Endothelial cell (in vitro differentiated cells): ENCODE measurements at regions not wholly inside any gene's neighbourhood (a gene's known extent, or its start where the extent isn't known, plus 50 kb on each side); places are given as distances from the start of the nearest gene placed in this dataset.

Experiments used
- DNase-seq: peaks from one replicate; pipeline ENCODE4 v3.0.0; 2021; ENCODE audit warnings: low spot score
- H3K27ac Mint-ChIP-seq: one replicate; pipeline ENCODE4 v1.8.0; 2021; ENCODE audit warnings: mixed read lengths, inconsistent platforms; ENCODE audit not compliant: unreplicated experiment
- H3K27me3 Mint-ChIP-seq: one replicate; pipeline ENCODE4 v1.8.0; 2021; ENCODE audit warnings: mild to moderate bottlenecking, moderate library complexity, mixed read lengths, inconsistent platforms; ENCODE audit not compliant: unreplicated experiment
- H3K36me3 Mint-ChIP-seq: one replicate; pipeline ENCODE4 v1.8.0; 2021; ENCODE audit warnings: mild to moderate bottlenecking, low read depth, mixed read lengths, inconsistent platforms; ENCODE audit not compliant: unreplicated experiment
- H3K4me1 Mint-ChIP-seq: one replicate; pipeline ENCODE4 v1.8.0; 2021; ENCODE audit warnings: mild to moderate bottlenecking, mixed read lengths, inconsistent platforms; ENCODE audit not compliant: unreplicated experiment
- H3K4me3 Mint-ChIP-seq: one replicate; pipeline ENCODE4 v1.8.0; 2021; ENCODE audit warnings: mild to moderate bottlenecking, mixed read lengths, inconsistent platforms; ENCODE audit not compliant: unreplicated experiment
- H3K9me3 Mint-ChIP-seq: one replicate; pipeline ENCODE4 v1.8.0; 2021; ENCODE audit warnings: mixed read lengths, inconsistent platforms; ENCODE audit not compliant: unreplicated experiment
- CTCF ChIP-seq: fragments of 200-600 bp; sonication (generic); IDR thresholded peaks from one replicate; pipeline ENCODE4 v1.5.0; 2021; ENCODE audit warnings: antibody characterized with exemption; ENCODE audit not compliant: unreplicated experiment

- no peak for TF ChIP-seq CTCF
- Mint-ChIP-seq H3K27ac (no peak overlapping the region), H3K36me3 (no peaks in the 10 kb centered on the region)
Measured at GRCh38 chr13:30051531-30052060, 201.2 kb upstream of the UBL3 start.

DNA sequence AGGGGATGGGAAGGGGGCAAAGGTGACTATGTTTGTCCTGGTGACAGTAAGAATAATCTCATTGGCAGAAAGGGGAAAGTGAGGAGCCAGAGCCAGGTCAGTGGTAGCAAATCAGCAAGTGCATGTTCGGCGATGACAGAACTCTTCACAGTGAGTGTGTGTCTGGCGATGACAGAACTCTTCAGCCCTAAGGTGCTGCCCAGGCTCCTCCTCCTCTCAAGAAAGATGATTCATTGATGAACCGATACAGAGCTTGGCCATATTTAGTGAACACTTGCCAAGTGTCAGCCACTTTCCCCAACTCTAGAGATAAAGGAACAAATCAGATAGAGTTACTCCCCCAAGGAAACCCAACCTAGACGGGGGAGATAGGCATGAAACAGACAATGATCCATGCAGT, 199.3 kb upstream of the UBL3 start:
- no peak for TF ChIP-seq CTCF
- Mint-ChIP-seq H3K9me3 (no peaks in the 10 kb centered on the region), H3K4me1 (peaks cover 18% of the 10 kb centered on the region), H3K27ac (no peak overlapping the region), H3K4me3 (no peak overlapping the region), H3K36me3 (no peaks in the 10 kb centered on the region), H3K27me3 (no peaks in the 10 kb centered on the region)
- DNase-seq: no peak

More at GRCh38 chr13:30051531-30052060, 201.2 kb upstream of the UBL3 start:
- Mint-ChIP-seq H3K27me3 (no peaks in the 10 kb centered on the region), H3K9me3 (no peaks in the 10 kb centered on the region), H3K4me3 (no peak overlapping the region), H3K4me1 (peaks cover 18% of the 10 kb centered on the region)
- no peak for DNase-seq

GRCh38 chr13:30047154-30047874, 196.9 kb upstream of the UBL3 start:
- Mint-ChIP-seq H3K36me3 (no peaks in the 10 kb centered on the region), H3K4me1 (peaks cover 14% of the 10 kb centered on the region), H3K27ac (no peak overlapping the region)

DNA sequence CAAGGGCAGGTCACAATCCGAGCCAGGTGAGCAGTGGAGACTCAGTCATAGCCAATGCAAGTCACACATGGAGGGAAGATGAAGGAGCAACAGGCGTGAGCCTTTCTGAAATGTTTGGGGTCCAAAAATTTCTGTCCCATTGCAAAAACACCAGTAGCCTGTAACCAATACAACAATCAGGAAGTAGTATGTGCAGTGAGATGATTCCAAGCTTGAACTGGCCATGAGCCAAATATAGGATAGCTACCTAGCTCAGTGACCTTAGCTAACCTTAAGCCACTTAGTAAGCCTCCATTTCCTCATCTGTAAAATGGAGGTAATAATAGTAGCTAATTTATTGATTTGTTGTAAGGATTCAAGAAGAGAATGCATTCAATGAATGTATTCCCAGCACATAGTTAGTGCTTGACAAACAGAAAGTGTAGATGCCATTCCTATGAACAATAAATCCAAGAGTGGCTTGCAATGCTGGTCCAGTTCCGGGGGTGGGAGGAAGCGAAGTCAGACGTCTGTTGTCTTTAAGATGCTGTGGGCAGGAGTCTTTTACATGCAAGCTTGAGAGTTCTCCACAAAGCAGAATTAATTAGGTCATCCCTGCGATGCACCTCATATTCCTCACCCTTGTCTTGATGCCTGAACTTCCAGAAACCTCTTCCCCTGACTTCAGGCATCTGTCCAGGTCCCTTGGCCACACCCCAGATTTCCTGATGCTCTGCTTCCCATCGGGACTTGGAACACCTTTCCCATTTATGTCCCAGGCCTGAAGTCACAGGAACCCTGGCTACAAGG, 195.7 kb upstream of the UBL3 start:
- no peak for TF ChIP-seq CTCF
- DNase-seq: no peak
- Mint-ChIP-seq H3K9me3 (no peaks in the 10 kb centered on the region), H3K4me1 (peaks cover 7% of the 10 kb centered on the region), H3K4me3 (no peak overlapping the region), H3K27ac (no peak overlapping the region), H3K36me3 (no peaks in the 10 kb centered on the region), H3K27me3 (no peaks in the 10 kb centered on the region)

More at GRCh38 chr13:30047154-30047874, 196.9 kb upstream of the UBL3 start:
- Mint-ChIP-seq H3K9me3 (no peaks in the 10 kb centered on the region), H3K27me3 (no peaks in the 10 kb centered on the region), H3K4me3 (no peak overlapping the region)
- no peak for TF ChIP-seq CTCF
- no peak for DNase-seq

GRCh38 chr13:30044932-30045331, 194.5 kb upstream of the UBL3 start:
- Mint-ChIP-seq H3K27me3 (no peaks in the 10 kb centered on the region), H3K27ac (no peak overlapping the region), H3K4me3 (no peak overlapping the region), H3K9me3 (no peaks in the 10 kb centered on the region), H3K4me1 (peaks cover 7% of the 10 kb centered on the region), H3K36me3 (no peaks in the 10 kb centered on the region)
- DNase-seq: no peak
- TF ChIP-seq CTCF: no peak
